Trophoblast cell (in vitro differentiated cells and primary cell): ENCODE measurements at regions not wholly inside any gene's neighbourhood (a gene's known extent, or its start where the extent isn't known, plus 50 kb on each side); places are given as distances from the start of the nearest gene placed in this dataset.

Source experiments
- DNase-seq, 2 donors: peaks; one replicate each; pipeline ENCODE4 v3.0.0-alpha.2; 2016
- H2AFZ ChIP-seq: 2 replicates; pipeline ENCODE4 v1.6.1; 2013; ENCODE audit warnings: low read length, moderate library complexity, mild to moderate bottlenecking; ENCODE audit not compliant: insufficient read depth, poor library complexity
- H2AK5ac ChIP-seq: 2 replicates; pipeline ENCODE4 v1.6.1; 2013; ENCODE audit warnings: mild to moderate bottlenecking, low read length
- H2BK120ac ChIP-seq: 2 replicates; pipeline ENCODE4 v1.6.1; 2013; ENCODE audit warnings: low read length, mild to moderate bottlenecking, moderate library complexity; ENCODE audit not compliant: insufficient read depth, poor library complexity
- H2BK12ac ChIP-seq: 2 replicates; pipeline ENCODE4 v1.6.1; 2013; ENCODE audit warnings: mild to moderate bottlenecking, low read length, moderate library complexity
- H2BK5ac ChIP-seq: 2 replicates; pipeline ENCODE4 v1.6.1; 2013; ENCODE audit warnings: low read length, low read depth, moderate library complexity, mild to moderate bottlenecking; ENCODE audit not compliant: poor library complexity
- H3K14ac ChIP-seq: 2 replicates; pipeline ENCODE4 v1.6.1; 2013; ENCODE audit warnings: mild to moderate bottlenecking, low read length
- H3K18ac ChIP-seq: 2 replicates; pipeline ENCODE4 v1.6.1; 2013; ENCODE audit warnings: mild to moderate bottlenecking, low read length
- H3K23ac ChIP-seq: 2 replicates; pipeline ENCODE4 v1.6.1; 2013; ENCODE audit warnings: low read length
- H3K27ac ChIP-seq: 2 replicates; pipeline ENCODE4 v1.5.1; 2013; ENCODE audit warnings: low read depth, mild to moderate bottlenecking, inconsistent platforms, low read length, moderate library complexity
- H3K27me3 ChIP-seq: 2 replicates; pipeline ENCODE4 v1.6.1; 2013; ENCODE audit warnings: inconsistent platforms, mild to moderate bottlenecking, low read length, moderate library complexity; ENCODE audit not compliant: insufficient read depth
- H3K36me3 ChIP-seq, 2 experiments: 1 replicate in 1 of 2; 2 replicates in 1 of 2; pipeline ENCODE4 v1.6.1; 2013; ENCODE audit warnings: low read length in 2 of 2, mild to moderate bottlenecking in 2 of 2, moderate library complexity in 1 of 2; ENCODE audit not compliant: insufficient read depth in 2 of 2, control insufficient read depth in 1 of 2
- H3K4ac ChIP-seq: 2 replicates; pipeline ENCODE4 v1.6.1; 2013; ENCODE audit warnings: low read depth, mild to moderate bottlenecking, low read length, moderate library complexity
- H3K4me1 ChIP-seq, 2 experiments: 1 replicate in 1 of 2; 2 replicates in 1 of 2; pipeline ENCODE4 v1.6.1; 2013; ENCODE audit warnings: low read length in 2 of 2, mild to moderate bottlenecking in 2 of 2, moderate library complexity in 1 of 2; ENCODE audit not compliant: insufficient read depth in 2 of 2, control insufficient read depth in 1 of 2
- H3K4me2 ChIP-seq: 2 replicates; pipeline ENCODE4 v1.6.1; 2013; ENCODE audit warnings: inconsistent platforms, mild to moderate bottlenecking, low read length, moderate library complexity
- H3K4me3 ChIP-seq: 2 replicates; pipeline ENCODE4 v1.5.1; 2013; ENCODE audit warnings: mild to moderate bottlenecking, low read depth, low read length, inconsistent platforms
- H3K79me1 ChIP-seq: one replicate; pipeline ENCODE4 v1.6.1; 2013; ENCODE audit warnings: low read length
- H3K79me2 ChIP-seq: 2 replicates; pipeline ENCODE4 v1.6.1; 2013; ENCODE audit warnings: low read length, mild to moderate bottlenecking; ENCODE audit not compliant: control insufficient read depth, insufficient read depth, poor library complexity
- H3K9ac ChIP-seq: 2 replicates; pipeline ENCODE4 v1.6.1; 2013; ENCODE audit warnings: mild to moderate bottlenecking, low read length
- H3K9me3 ChIP-seq: 2 replicates; pipeline ENCODE4 v1.6.1; 2013; ENCODE audit warnings: low read depth, mild to moderate bottlenecking, control low read depth, inconsistent platforms, low read length; ENCODE audit not compliant: insufficient read depth
- H4K12ac ChIP-seq: 2 replicates; pipeline ENCODE4 v1.6.1; 2013; ENCODE audit warnings: low read depth, mild to moderate bottlenecking, low read length, moderate library complexity
- H4K8ac ChIP-seq: 2 replicates; pipeline ENCODE4 v1.6.1; 2013; ENCODE audit warnings: low read depth, mild to moderate bottlenecking, low read length, moderate library complexity
- H4K91ac ChIP-seq: one replicate; pipeline ENCODE4 v1.6.1; 2013; ENCODE audit warnings: low read depth, mild to moderate bottlenecking, low read length, moderate library complexity
- WGBS: extraction: QIAGEN DNeasy Blood & Tissue Kit; methylation state at CpG from one replicate; pipeline ENCODE4 v1.1.7; 2013; ENCODE audit warnings: missing lambda C conversion rate; ENCODE audit not compliant: insufficient read length, insufficient coverage; ENCODE audit errors: extremely low coverage; 5-methylcytosine and 5-hydroxymethylcytosine counted together

- H3K4me2 ChIP-seq, result no peak overlapping the region
- no peak overlapping the region for H3K27ac ChIP-seq
- no peak overlapping the region for H3K23ac ChIP-seq
- no peak overlapping the region for H3K14ac ChIP-seq
- no peak overlapping the region for H2BK12ac ChIP-seq
- DNase-seq, result no peak
- no peak overlapping the region for H4K12ac ChIP-seq
- H3K4ac ChIP-seq, result no peak overlapping the region
- no peak overlapping the region for H2AFZ ChIP-seq
- H3K79me2 ChIP-seq, result no peaks in the 10 kb centered on the region
- H4K8ac ChIP-seq, result no peak overlapping the region
- H3K18ac ChIP-seq, result no peak overlapping the region
- no peak overlapping the region for H3K9ac ChIP-seq
- no peak overlapping the region for H2BK120ac ChIP-seq
- no peak overlapping the region for H2AK5ac ChIP-seq
- no peak overlapping the region for H3K4me3 ChIP-seq
- no CpG with 5 or more reads among the region's 1 CpG for WGBS
- no peak overlapping the region for H4K91ac ChIP-seq
- no peak overlapping the region for H2BK5ac ChIP-seq
- no peaks in the 10 kb centered on the region for H3K4me1 ChIP-seq
- no peaks in the 10 kb centered on the region for H3K27me3 ChIP-seq
- H3K79me1 ChIP-seq, result no peaks in the 10 kb centered on the region
- H3K36me3 ChIP-seq, result no peaks in the 10 kb centered on the region
- no peaks in the 10 kb centered on the region for H3K9me3 ChIP-seq
These were observed 243.9 kb upstream of the SPTLC3 start for GRCh38 chr20:12764851-12765250.

- no peaks in the 10 kb centered on the region for H3K36me3 ChIP-seq
- no peak overlapping the region for H3K4me3 ChIP-seq
- H3K79me1 ChIP-seq, result no peaks in the 10 kb centered on the region
- no peaks in the 10 kb centered on the region for H3K4me1 ChIP-seq
- H4K8ac ChIP-seq, result no peak overlapping the region
- no peak overlapping the region for H3K23ac ChIP-seq
- no peaks in the 10 kb centered on the region for H3K27me3 ChIP-seq
- H4K91ac ChIP-seq, result no peak overlapping the region
- no peak overlapping the region for H4K12ac ChIP-seq
- WGBS, result no CpG with 5 or more reads among the region's 2 CpGs
- no peak for DNase-seq
- no peaks in the 10 kb centered on the region for H3K79me2 ChIP-seq
- no peak overlapping the region for H2BK120ac ChIP-seq
- no peak overlapping the region for H2AK5ac ChIP-seq
- H3K27ac ChIP-seq, result no peak overlapping the region
- no peak overlapping the region for H3K4me2 ChIP-seq
- H3K14ac ChIP-seq, result no peak overlapping the region
- no peak overlapping the region for H3K18ac ChIP-seq
- H2BK12ac ChIP-seq, result no peak overlapping the region
- no peak overlapping the region for H3K9ac ChIP-seq
- no peak overlapping the region for H2AFZ ChIP-seq
- no peak overlapping the region for H2BK5ac ChIP-seq
- no peaks in the 10 kb centered on the region for H3K9me3 ChIP-seq
- no peak overlapping the region for H3K4ac ChIP-seq
These were observed 234.8 kb upstream of the SPTLC3 start for GRCh38 chr20:12773936-12774335.

GRCh38 chr20:12775041-12775440, 233.7 kb upstream of the SPTLC3 start:
- H3K36me3 ChIP-seq, result no peaks in the 10 kb centered on the region
- H3K4ac ChIP-seq, result no peak overlapping the region
- H4K91ac ChIP-seq, result no peak overlapping the region
- no peak overlapping the region for H3K18ac ChIP-seq
- no peak for DNase-seq
- H3K9me3 ChIP-seq, result no peaks in the 10 kb centered on the region
- no peak overlapping the region for H2AK5ac ChIP-seq
- no CpG with 5 or more reads among the region's 5 CpGs for WGBS
- no peak overlapping the region for H2BK12ac ChIP-seq
- no peak overlapping the region for H3K27ac ChIP-seq
- H3K4me2 ChIP-seq, result no peak overlapping the region
- no peaks in the 10 kb centered on the region for H3K79me2 ChIP-seq
- no peaks in the 10 kb centered on the region for H3K4me1 ChIP-seq
- H2BK120ac ChIP-seq, result no peak overlapping the region
- no peak overlapping the region for H3K4me3 ChIP-seq
- H2AFZ ChIP-seq, result no peak overlapping the region
- no peak overlapping the region for H4K8ac ChIP-seq
- no peak overlapping the region for H3K9ac ChIP-seq
- no peak overlapping the region for H4K12ac ChIP-seq
- H3K79me1 ChIP-seq, result no peaks in the 10 kb centered on the region
- no peaks in the 10 kb centered on the region for H3K27me3 ChIP-seq
- no peak overlapping the region for H3K14ac ChIP-seq
- no peak overlapping the region for H2BK5ac ChIP-seq
- H3K23ac ChIP-seq, result no peak overlapping the region

- Histone ChIP-seq H3K79me2 (no peaks in the 10 kb centered on the region), H3K23ac (no peak overlapping the region), H2AK5ac (no peak overlapping the region), H2BK12ac (no peak overlapping the region), H3K9me3 (no peaks in the 10 kb centered on the region), H3K4me2 (no peak overlapping the region), H3K4me1 (no peaks in the 10 kb centered on the region), H3K27ac (no peak overlapping the region), H3K4ac (no peak overlapping the region), H3K27me3 (no peaks in the 10 kb centered on the region), H2BK120ac (no peak overlapping the region), H4K91ac (no peak overlapping the region), H4K8ac (no peak overlapping the region), H2AFZ (no peak overlapping the region), H3K14ac (no peak overlapping the region), H3K36me3 (no peaks in the 10 kb centered on the region), H3K4me3 (no peak overlapping the region), H2BK5ac (no peak overlapping the region), H3K79me1 (no peaks in the 10 kb centered on the region), H4K12ac (no peak overlapping the region), H3K9ac (no peak overlapping the region), H3K18ac (no peak overlapping the region)
- DNase-seq, result no peak
- WGBS, result no CpG with 5 or more reads among the region's 5 CpGs
These were observed 231.8 kb upstream of the SPTLC3 start for GRCh38 chr20:12777016-12777415.
